IPS-20b (cell line): ENCODE measurements at regions not wholly inside any gene's neighbourhood (a gene's known extent, or its start where the extent isn't known, plus 50 kb on each side); places are given as distances from the start of the nearest gene placed in this dataset.

ENCODE experiments used
- H3K27ac ChIP-seq: one replicate; pipeline ENCODE4 v1.5.1; 2013; ENCODE audit warnings: low read length
- H3K27me3 ChIP-seq: 2 replicates; pipeline ENCODE4 v1.6.1; 2013; ENCODE audit warnings: mild to moderate bottlenecking, low read length, inconsistent platforms; ENCODE audit not compliant: insufficient read depth
- H3K36me3 ChIP-seq: 2 replicates; pipeline ENCODE4 v1.6.1; 2013; ENCODE audit warnings: low read depth, mild to moderate bottlenecking, inconsistent platforms, low read length, moderate library complexity; ENCODE audit not compliant: insufficient read depth
- H3K4me1 ChIP-seq: 2 replicates; pipeline ENCODE4 v1.6.1; 2013; ENCODE audit warnings: mild to moderate bottlenecking, control low read depth, inconsistent platforms, low read length, moderate library complexity; ENCODE audit not compliant: insufficient read depth
- H3K4me3 ChIP-seq: 2 replicates; pipeline ENCODE4 v1.5.1; 2013; ENCODE audit warnings: mild to moderate bottlenecking, low read length, inconsistent platforms
- H3K9ac ChIP-seq: 2 replicates; pipeline ENCODE4 v1.6.1; 2013; ENCODE audit warnings: low read depth, mild to moderate bottlenecking, inconsistent platforms, low read length, moderate library complexity
- H3K9me3 ChIP-seq: 2 replicates; pipeline ENCODE4 v1.6.1; 2013; ENCODE audit warnings: mild to moderate bottlenecking, low read depth, low read length, inconsistent platforms; ENCODE audit not compliant: insufficient read depth

GRCh38 chr20:19907326-19908056 lies 109.7 kb upstream of the NAA20 start:
- no peaks in the 10 kb centered on the region for H3K4me1 ChIP-seq
- H3K4me3 ChIP-seq = no peak overlapping the region
- no peaks in the 10 kb centered on the region for H3K27me3 ChIP-seq
- H3K9ac ChIP-seq = no peak overlapping the region
- no peak overlapping the region for H3K27ac ChIP-seq
- no peaks in the 10 kb centered on the region for H3K36me3 ChIP-seq
- H3K9me3 ChIP-seq = no peaks in the 10 kb centered on the region

- Histone ChIP-seq H3K4me1 (no peaks in the 10 kb centered on the region), H3K27me3 (no peaks in the 10 kb centered on the region), H3K9ac (no peak overlapping the region), H3K36me3 (no peaks in the 10 kb centered on the region), H3K4me3 (no peak overlapping the region), H3K9me3 (no peaks in the 10 kb centered on the region), H3K27ac (no peak overlapping the region)
Observed at GRCh38 chr20:19908576-19908975, 108.6 kb upstream of the NAA20 start.

GRCh38 chr20:19909725-19910124 lies 107.4 kb upstream of the NAA20 start:
- Histone ChIP-seq H3K9ac (no peak overlapping the region), H3K9me3 (no peaks in the 10 kb centered on the region), H3K27me3 (no peaks in the 10 kb centered on the region), H3K4me3 (no peak overlapping the region), H3K4me1 (0 out of 2 replicates have a peak, but pooled peaks cover 1% of the 10 kb centered on the region), H3K36me3 (no peaks in the 10 kb centered on the region), H3K27ac (no peak overlapping the region)

- H3K4me1 ChIP-seq = peaks cover 6% of the 10 kb centered on the region; the same call in 1 of the 2 replicates
Observed at GRCh38 chr20:19911810-19912382, 105.3 kb upstream of the NAA20 start.

GRCh38 chr20:19913349-19913748 lies 103.8 kb upstream of the NAA20 start:
- Histone ChIP-seq H3K9ac (no peak overlapping the region), H3K4me1 (peaks cover 6% of the 10 kb centered on the region; the same call in 1 of the 2 replicates), H3K27ac (no peak overlapping the region)

More at GRCh38 chr20:19911810-19912382, 105.3 kb upstream of the NAA20 start:
- Histone ChIP-seq H3K9me3 (no peaks in the 10 kb centered on the region), H3K4me3 (no peak overlapping the region), H3K27ac (no peak overlapping the region), H3K9ac (no peak overlapping the region), H3K36me3 (no peaks in the 10 kb centered on the region), H3K27me3 (no peaks in the 10 kb centered on the region)

GRCh38 chr20:19913927-19914614 lies 103.1 kb upstream of the NAA20 start:
- H3K9ac ChIP-seq = no peak overlapping the region
- H3K4me1 ChIP-seq = peaks cover 6% of the 10 kb centered on the region; the same call in 1 of the 2 replicates
- no peaks in the 10 kb centered on the region for H3K27me3 ChIP-seq
- no peaks in the 10 kb centered on the region for H3K36me3 ChIP-seq
- no peaks in the 10 kb centered on the region for H3K9me3 ChIP-seq
- no peak overlapping the region for H3K4me3 ChIP-seq
- H3K27ac ChIP-seq = no peak overlapping the region

More at GRCh38 chr20:19913349-19913748, 103.8 kb upstream of the NAA20 start:
- Histone ChIP-seq H3K9me3 (no peaks in the 10 kb centered on the region), H3K27me3 (no peaks in the 10 kb centered on the region), H3K36me3 (no peaks in the 10 kb centered on the region), H3K4me3 (no peak overlapping the region)

GRCh38 chr20:19915111-19915798 lies 101.9 kb upstream of the NAA20 start:
- Histone ChIP-seq H3K9me3 (no peaks in the 10 kb centered on the region), H3K36me3 (no peaks in the 10 kb centered on the region), H3K27me3 (no peaks in the 10 kb centered on the region), H3K4me3 (no peak overlapping the region), H3K9ac (no peak overlapping the region), H3K4me1 (peaks cover 6% of the 10 kb centered on the region; the same call in 1 of the 2 replicates), H3K27ac (no peak overlapping the region)

GRCh38 chr20:19916531-19917485 lies 100.4 kb upstream of the NAA20 start:
- no peak overlapping the region for H3K27ac ChIP-seq
- H3K4me1 ChIP-seq = peaks cover 6% of the 10 kb centered on the region; the same call in 1 of the 2 replicates
- H3K27me3 ChIP-seq = no peaks in the 10 kb centered on the region
- no peak overlapping the region for H3K9ac ChIP-seq
- H3K9me3 ChIP-seq = no peaks in the 10 kb centered on the region
- no peak overlapping the region for H3K4me3 ChIP-seq
- no peaks in the 10 kb centered on the region for H3K36me3 ChIP-seq

GRCh38 chr20:19918965-19919329 lies 98.2 kb upstream of the NAA20 start:
- Histone ChIP-seq H3K36me3 (no peaks in the 10 kb centered on the region), H3K27ac (no peak overlapping the region), H3K9ac (no peak overlapping the region), H3K4me1 (peaks cover 6% of the 10 kb centered on the region; the same call in 1 of the 2 replicates), H3K4me3 (no peak overlapping the region), H3K9me3 (no peaks in the 10 kb centered on the region), H3K27me3 (no peaks in the 10 kb centered on the region)

GRCh38 chr20:19920381-19921138 lies 96.6 kb upstream of the NAA20 start:
- no peak overlapping the region for H3K9ac ChIP-seq
- no peaks in the 10 kb centered on the region for H3K36me3 ChIP-seq
- no peaks in the 10 kb centered on the region for H3K9me3 ChIP-seq
- no peak overlapping the region for H3K27ac ChIP-seq
- no peaks in the 10 kb centered on the region for H3K27me3 ChIP-seq
- H3K4me1 ChIP-seq = peaks cover 3% of the 10 kb centered on the region; the same call in 1 of the 2 replicates
- no peak overlapping the region for H3K4me3 ChIP-seq
